IMR-90 (cell line): ENCODE measurements at regions not wholly inside any gene's neighbourhood (a gene's known extent, or its start where the extent isn't known, plus 50 kb on each side); places are given as distances from the start of the nearest gene placed in this dataset.

Experiments
- ATAC-seq: fragments of 200-7000 bp; cut with Tn5 transposase; 2 replicates; pipeline ENCODE4 v1.9.1; 2020; ENCODE audit warnings: low read depth, mild to moderate bottlenecking, moderate library complexity
- BruUV-seq: library from RNA; stranded (reverse); fragments of 400-500 nt; replicated peaks from 2 replicates; lab custom pipeline; 2021; lab: Mats Ljungman, UMichigan
- CTCF ChIA-PET: fragments of 300-600 bp; formaldehyde crosslinking; extraction: SDS; loops from one replicate; lab custom pipeline; 2021; ENCODE audit warnings: antibody characterized with exemption; lab: Yijun Ruan, JAX
- POLR2A ChIA-PET: fragments of 300-600 bp; sonication (Branson Sonifier 250); formaldehyde crosslinking; loops from one replicate; lab custom pipeline; 2022; ENCODE audit warnings: antibody characterized with exemption; ENCODE audit not compliant: unreplicated experiment; lab: Charles Lee
- DNase-seq: peaks from one replicate; pipeline ENCODE4 v3.0.0; 2013
- H2AFZ ChIP-seq: replicated peaks from 2 replicates; pipeline ENCODE3; 2013; ENCODE audit warnings: low read length, mild to moderate bottlenecking; ENCODE audit not compliant: poor library complexity
- H2AK5ac ChIP-seq: 2 replicates; pipeline ENCODE4 v1.6.1; 2013; ENCODE audit warnings: low read depth, low read length, inconsistent platforms
- H2AK9ac ChIP-seq: replicated peaks from 2 replicates; pipeline ENCODE3; 2013; ENCODE audit warnings: mild to moderate bottlenecking, low read depth, low read length, moderate library complexity; ENCODE audit not compliant: poor library complexity
- H2BK120ac ChIP-seq: 2 replicates; pipeline ENCODE4 v1.6.1; 2013; ENCODE audit warnings: low read depth, low read length, inconsistent platforms
- H2BK15ac ChIP-seq: 3 replicates; pipeline ENCODE4 v1.6.1; 2013; ENCODE audit warnings: low read depth, low read length, inconsistent platforms
- H2BK20ac ChIP-seq: 2 replicates; pipeline ENCODE4 v1.6.1; 2013; ENCODE audit warnings: low read depth, mild to moderate bottlenecking, inconsistent platforms, low read length, moderate library complexity
- H2BK5ac ChIP-seq: 2 replicates; pipeline ENCODE4 v1.6.1; 2013; ENCODE audit warnings: mild to moderate bottlenecking, low read depth, low read length, inconsistent platforms; ENCODE audit not compliant: poor library complexity, severe bottlenecking
- H3K14ac ChIP-seq: replicated peaks from 2 replicates; pipeline ENCODE4 v1.6.1; 2013; ENCODE audit warnings: low read depth, low read length, inconsistent platforms
- H3K18ac ChIP-seq: 2 replicates; pipeline ENCODE4 v1.6.1; 2013; ENCODE audit warnings: low read depth, low read length, control low read depth
- H3K23ac ChIP-seq: 2 replicates; pipeline ENCODE4 v1.6.1; 2013; ENCODE audit warnings: low read depth, low read length, inconsistent platforms
- H3K27ac ChIP-seq: 2 replicates; pipeline ENCODE4 v1.5.1; 2013; ENCODE audit warnings: mild to moderate bottlenecking, control low read depth, low read length; ENCODE audit not compliant: insufficient read depth
- H3K27me3 ChIP-seq: 2 replicates; pipeline ENCODE4 v1.6.1; 2013; ENCODE audit warnings: low read length; ENCODE audit not compliant: control insufficient read depth, insufficient read depth
- H3K36me3 ChIP-seq: 2 replicates; pipeline ENCODE4 v1.6.1; 2013; ENCODE audit warnings: low read length, mixed read lengths; ENCODE audit not compliant: control insufficient read depth, insufficient read depth
- H3K4ac ChIP-seq: 2 replicates; pipeline ENCODE4 v1.6.1; 2013; ENCODE audit warnings: low read depth, low read length, inconsistent platforms
- H3K4me1 ChIP-seq: 2 replicates; pipeline ENCODE4 v1.6.1; 2013; ENCODE audit warnings: low read length, mixed read lengths; ENCODE audit not compliant: control insufficient read depth, insufficient read depth
- H3K4me2 ChIP-seq: 2 replicates; pipeline ENCODE4 v1.6.1; 2013; ENCODE audit warnings: low read depth, mild to moderate bottlenecking, control low read depth, low read length, moderate library complexity
- H3K4me3 ChIP-seq: 2 replicates; pipeline ENCODE4 v1.5.1; 2013; ENCODE audit warnings: low read depth, mild to moderate bottlenecking, control low read depth, low read length, moderate library complexity; ENCODE audit not compliant: insufficient read depth
- H3K56ac ChIP-seq: 2 replicates; pipeline ENCODE4 v1.6.1; 2013; ENCODE audit warnings: low read length, inconsistent platforms; ENCODE audit not compliant: insufficient read depth; ENCODE audit errors: extremely low read depth
- H3K79me1 ChIP-seq, 2 experiments: 2 replicates each; pipeline ENCODE4 v1.6.1; 2013; ENCODE audit warnings: low read length in 2 of 2, inconsistent platforms in 1 of 2, low read depth in 1 of 2
- H3K9ac ChIP-seq: 2 replicates; pipeline ENCODE4 v1.6.1; 2013; ENCODE audit warnings: low read depth, low read length, control low read depth
- H3K9me1 ChIP-seq: 2 replicates; pipeline ENCODE4 v1.6.1; 2013; ENCODE audit warnings: low read length, inconsistent platforms; ENCODE audit not compliant: insufficient read depth
- H3K9me3 ChIP-seq: 2 replicates; pipeline ENCODE4 v1.6.1; 2013; ENCODE audit warnings: low read length; ENCODE audit not compliant: control insufficient read depth, insufficient read depth
- H4K20me1 ChIP-seq: 2 replicates; pipeline ENCODE4 v1.6.1; 2013; ENCODE audit warnings: low read length, inconsistent platforms; ENCODE audit not compliant: insufficient read depth
- H4K5ac ChIP-seq: 2 replicates; pipeline ENCODE4 v1.6.1; 2013; ENCODE audit warnings: mild to moderate bottlenecking, low read depth, low read length, control low read depth
- H4K8ac ChIP-seq, 2 experiments: 2 replicates each; pipeline ENCODE4 v1.6.1; 2013; ENCODE audit warnings: low read depth in 2 of 2, low read length in 2 of 2, control low read depth in 1 of 2, inconsistent platforms in 1 of 2
- H4K91ac ChIP-seq: 2 replicates; pipeline ENCODE4 v1.6.1; 2013; ENCODE audit warnings: low read depth, low read length, inconsistent platforms; ENCODE audit not compliant: insufficient read depth
- BHLHE40 ChIP-seq: fragments of 150-350 bp; IDR thresholded peaks from 2 replicates; pipeline ENCODE4 v1.6.1; 2016; ENCODE audit warnings: mild to moderate bottlenecking, low read depth, low read length
- CHD1 ChIP-seq: IDR thresholded peaks from 2 replicates; pipeline ENCODE4 v1.6.1; 2012; ENCODE audit warnings: low read depth, low read length, improper control_type of control experiment
- CTCF ChIP-seq: conservative IDR thresholded peaks from 2 replicates; pipeline ENCODE4 v1.5.1; 2012; ENCODE audit warnings: mild to moderate bottlenecking, low read depth, low read length, improper control_type of control experiment
- MXI1 ChIP-seq: IDR thresholded peaks from 2 replicates; pipeline ENCODE4 v1.6.1; 2012; ENCODE audit warnings: low read depth, mild to moderate bottlenecking, low read length, moderate library complexity, borderline replicate concordance
- POLR2A ChIP-seq: IDR thresholded peaks from 2 replicates; pipeline ENCODE4 v1.6.1; 2012; ENCODE audit warnings: mild to moderate bottlenecking, low read depth, low read length
- RAD21 ChIP-seq: IDR thresholded peaks from 2 replicates; pipeline ENCODE4 v1.6.1; 2012; ENCODE audit warnings: low read length, improper control_type of control experiment
- RFX5 ChIP-seq: IDR thresholded peaks from 2 replicates; pipeline ENCODE4 v1.8.0; 2012; ENCODE audit warnings: low read depth, mild to moderate bottlenecking, low read length, moderate library complexity
- WGBS, 2 experiments: methylation state at CpG; one replicate each; pipeline versions ENCODE4 v1.1.5 to v1.1.7; 2013; ENCODE audit warnings: missing lambda C conversion rate in 2 of 2; ENCODE audit not compliant: insufficient read length in 1 of 2; ENCODE audit errors: extremely low coverage in 2 of 2; 5-methylcytosine and 5-hydroxymethylcytosine counted together
- dilution Hi-C: fragments of 300-500 bp; cut with HindIII; formaldehyde crosslinking; loops from one replicate; pipeline ENCODE4 v1.14.3; 2018; ENCODE audit warnings: low sequenced_read_pairs; ENCODE audit not compliant: unreplicated experiment
- in situ Hi-C: fragments of 300-500 bp; cut with MboI; formaldehyde crosslinking; loops from 3 replicates; pipeline ENCODE4 v1.14.3; 2019; ENCODE audit warnings: low sequenced_read_pairs, inconsistent platforms, mixed read lengths
- intact Hi-C: fragments of 100-400 bp; cut with micrococcal nuclease; formaldehyde crosslinking; loops from 2 replicates; pipeline ENCODE4 v1.10.0; 2022

- ATAC-seq (no peak), DNase-seq (no peak)
- Histone ChIP-seq H2BK120ac (no peak overlapping the region), H3K18ac (no peak overlapping the region), H3K36me3 (no peaks in the 10 kb centered on the region), H3K4ac (no peak overlapping the region), H3K4me1 (no peaks in the 10 kb centered on the region), H4K20me1 (no peaks in the 10 kb centered on the region), H3K27me3 (no peaks in the 10 kb centered on the region), H3K14ac (no peak overlapping the region), H4K5ac (no peak overlapping the region), H2BK20ac (no peak overlapping the region), H3K4me3 (no peak overlapping the region), H4K8ac (no peak overlapping the region), H3K27ac (no peak overlapping the region), H3K9me3 (no peaks in the 10 kb centered on the region), H3K23ac (no peak overlapping the region), H3K9ac (no peak overlapping the region), H2BK5ac (no peak overlapping the region), H2AK5ac (no peak overlapping the region), H2AK9ac (no peak overlapping the region), H2BK15ac (no peak overlapping the region), H3K4me2 (no peak overlapping the region), H3K56ac (no peak overlapping the region), H4K91ac (no peak overlapping the region), H3K9me1 (no peaks in the 10 kb centered on the region), H2AFZ (no peak overlapping the region), H3K79me1 (no peaks in the 10 kb centered on the region)
- CTCF ChIA-PET = no interaction called here
- in situ Hi-C loops = no loop called here
- dilution Hi-C loops = no loop called here
- intact Hi-C loops = no loop called here
- TF ChIP-seq MXI1 (no peak), RAD21 (no peak), POLR2A (no peak), BHLHE40 (no peak), CHD1 (no peak), RFX5 (no peak), CTCF (no peak)
- no CpG with 5 or more reads among the region's 2 CpGs for WGBS, 2 experiments
- no TSS peak for BruUV-seq
- POLR2A ChIA-PET = no interaction called here
Observed at GRCh38 chrX:123088331-123088730, 95.7 kb upstream of the GRIA3 start.
